ENCODE measurements at regions not wholly inside any gene's neighbourhood (a gene's known extent, or its start where the extent isn't known, plus 50 kb on each side); places are given as distances from the start of the nearest gene placed in this dataset.

GRCh38 chr14:32019276-32019675 lies 57.8 kb upstream of the ARHGAP5 start:
- DNase-seq (ENCODE audit: low read depth in 2 of 3, low spot score in 2 of 3), result no peak

DNA sequence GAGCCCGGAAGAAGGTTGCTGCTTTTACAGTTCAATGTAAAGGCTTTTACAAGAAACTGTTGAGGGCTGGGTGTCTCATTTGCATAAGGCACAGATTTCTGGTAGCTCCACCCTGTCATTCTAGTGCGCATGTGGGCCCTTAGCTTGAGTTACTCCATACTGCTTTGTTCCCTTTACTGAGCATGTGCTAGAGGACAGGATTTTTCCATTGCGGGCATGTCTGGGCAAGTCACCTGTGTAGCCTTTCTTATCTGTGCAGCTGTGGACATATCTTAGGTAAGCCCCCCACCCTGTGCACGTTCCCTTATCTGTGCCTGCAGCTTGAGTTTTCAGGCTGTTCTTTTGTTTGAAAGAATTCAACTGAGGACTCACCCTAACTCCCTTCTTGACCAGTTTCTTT lies 56.2 kb upstream of the ARHGAP5 start:
- no peak for DNase-seq (ENCODE audit: low read depth in 2 of 3, low spot score in 2 of 3)

GRCh38 chr14:32021341-32021740 lies 55.8 kb upstream of the ARHGAP5 start:
- DNase-seq (ENCODE audit: low read depth in 2 of 3, low spot score in 2 of 3), result no peak

GRCh38 chr14:32022525-32022924 lies 54.6 kb upstream of the ARHGAP5 start:
- DNase-seq (ENCODE audit: low read depth in 2 of 3, low spot score in 2 of 3), result no peak

GRCh38 chr14:32022938-32023466 lies 54.1 kb upstream of the ARHGAP5 start:
- no peak for DNase-seq (ENCODE audit: low read depth in 2 of 3, low spot score in 2 of 3)

DNA sequence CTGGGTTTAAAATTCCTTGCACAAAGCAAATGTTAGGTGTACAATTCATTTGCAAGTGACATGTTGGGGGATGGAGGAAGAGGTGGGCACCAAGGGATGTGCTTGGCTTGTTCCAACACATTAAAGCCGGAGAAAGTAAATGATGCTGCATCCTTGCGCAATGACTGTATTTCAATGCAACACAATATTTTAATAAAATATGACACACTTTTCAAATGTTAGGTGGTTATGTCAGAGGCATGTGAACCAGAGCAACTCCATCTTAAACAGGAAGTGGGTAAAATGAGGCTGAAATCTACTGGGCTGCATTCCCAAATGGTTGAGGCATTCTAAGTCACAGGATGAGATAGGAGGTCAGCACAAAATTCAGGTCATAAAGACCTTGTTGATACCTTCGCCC lies 53.6 kb upstream of the ARHGAP5 start:
- DNase-seq (ENCODE audit: low read depth in 2 of 3, low spot score in 2 of 3), result no peak

GRCh38 chr14:32027255-32027939 lies 49.7 kb upstream of the ARHGAP5 start:
- no peak for DNase-seq (ENCODE audit: low read depth in 2 of 3, low spot score in 2 of 3)
